ENCODE measurements at regions not wholly inside any gene's neighbourhood (a gene's known extent, or its start where the extent isn't known, plus 50 kb on each side); places are given as distances from the start of the nearest gene placed in this dataset.
"Not testable (repeated sequence)": the region's sequence is repeated elsewhere in the genome, so short reads cannot be mapped to it uniquely, and the experiment has no call there.

DNA sequence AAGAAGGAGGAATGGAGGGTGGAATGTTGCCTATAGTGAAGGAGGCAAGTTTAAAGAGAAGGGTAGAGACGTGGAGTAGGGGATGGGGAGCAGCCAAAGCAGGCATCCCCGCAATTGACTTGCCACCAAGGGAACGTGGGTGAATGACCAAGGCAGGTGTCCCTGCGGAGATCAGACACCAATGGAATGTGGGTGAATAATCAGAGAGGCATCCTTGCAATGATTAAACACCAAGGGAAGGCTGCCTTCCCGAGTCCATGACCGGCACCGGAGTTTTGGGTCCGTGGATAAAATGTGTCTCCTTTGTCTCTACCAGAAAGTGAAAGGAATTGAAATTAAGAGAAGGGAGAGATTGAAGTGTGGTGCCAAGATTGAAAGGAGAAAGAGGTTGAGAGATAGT, 61.9 kb upstream of the APP start:
- TF ChIP-seq, protein P1, sequence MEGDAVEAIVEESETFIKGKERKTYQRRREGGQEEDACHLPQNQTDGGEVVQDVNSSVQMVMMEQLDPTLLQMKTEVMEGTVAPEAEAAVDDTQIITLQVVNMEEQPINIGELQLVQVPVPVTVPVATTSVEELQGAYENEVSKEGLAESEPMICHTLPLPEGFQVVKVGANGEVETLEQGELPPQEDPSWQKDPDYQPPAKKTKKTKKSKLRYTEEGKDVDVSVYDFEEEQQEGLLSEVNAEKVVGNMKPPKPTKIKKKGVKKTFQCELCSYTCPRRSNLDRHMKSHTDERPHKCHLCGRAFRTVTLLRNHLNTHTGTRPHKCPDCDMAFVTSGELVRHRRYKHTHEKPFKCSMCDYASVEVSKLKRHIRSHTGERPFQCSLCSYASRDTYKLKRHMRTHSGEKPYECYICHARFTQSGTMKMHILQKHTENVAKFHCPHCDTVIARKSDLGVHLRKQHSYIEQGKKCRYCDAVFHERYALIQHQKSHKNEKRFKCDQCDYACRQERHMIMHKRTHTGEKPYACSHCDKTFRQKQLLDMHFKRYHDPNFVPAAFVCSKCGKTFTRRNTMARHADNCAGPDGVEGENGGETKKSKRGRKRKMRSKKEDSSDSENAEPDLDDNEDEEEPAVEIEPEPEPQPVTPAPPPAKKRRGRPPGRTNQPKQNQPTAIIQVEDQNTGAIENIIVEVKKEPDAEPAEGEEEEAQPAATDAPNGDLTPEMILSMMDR (IDR thresholded peaks at IDR 0.05) = not testable (repeated sequence)
- not testable (repeated sequence) for TF ChIP-seq POLR2AphosphoS5, TCF7L2 (IDR thresholded peaks at IDR 0.05; ENCODE audit: low read depth, low read length)

Data from Panc1 (cell line).